HG03558 (cell line): ENCODE measurements at regions not wholly inside any gene's neighbourhood (a gene's known extent, or its start where the extent isn't known, plus 50 kb on each side); places are given as distances from the start of the nearest gene placed in this dataset.

Experiments used
- ATAC-seq: cut with Tn5 transposase; IDR thresholded peaks from one replicate; pipeline ENCODE4 v1.9.1; 2021; ENCODE audit warnings: moderate number of reproducible peaks; ENCODE audit not compliant: unreplicated experiment; ENCODE audit errors: extremely low read depth

- no peak for ATAC-seq
Observed at GRCh38 chr5:167730656-167731055, 560.8 kb upstream of the WWC1 start.

- no peak for ATAC-seq
Observed at GRCh38 chr5:167731951-167732350, 559.5 kb upstream of the WWC1 start.

GRCh38 chr5:167732499-167732898, 558.9 kb upstream of the WWC1 start:
- ATAC-seq, result no peak

- ATAC-seq, result no peak
Observed at GRCh38 chr5:167736992-167737391, 554.5 kb upstream of the WWC1 start.

- no peak for ATAC-seq
Observed at GRCh38 chr5:167743695-167744464, 547.6 kb upstream of the WWC1 start.

- no peak for ATAC-seq
Observed at GRCh38 chr5:167745868-167746267, 545.6 kb upstream of the WWC1 start.

GRCh38 chr5:167750586-167750985, 540.9 kb upstream of the WWC1 start:
- ATAC-seq, result no peak

GRCh38 chr5:167752936-167753335, 538.5 kb upstream of the WWC1 start:
- no peak for ATAC-seq

GRCh38 chr5:167753725-167754490, 537.5 kb upstream of the WWC1 start:
- no peak for ATAC-seq

GRCh38 chr5:167754501-167755021, 536.9 kb upstream of the WWC1 start:
- ATAC-seq, result no peak

GRCh38 chr5:167755420-167755819, 536.0 kb upstream of the WWC1 start:
- ATAC-seq, result no peak

- no peak for ATAC-seq
Observed at GRCh38 chr5:167759057-167759821, 532.2 kb upstream of the WWC1 start.

- no peak for ATAC-seq
Observed at GRCh38 chr5:167763772-167764171, 527.7 kb upstream of the WWC1 start.

GRCh38 chr5:167764641-167765289, 526.7 kb upstream of the WWC1 start:
- ATAC-seq, result no peak

- no peak for ATAC-seq
Observed at GRCh38 chr5:167765352-167765751, 526.1 kb upstream of the WWC1 start.

GRCh38 chr5:167766957-167767356, 524.5 kb upstream of the WWC1 start:
- no peak for ATAC-seq

- ATAC-seq, result no peak
Observed at GRCh38 chr5:167767795-167768194, 523.6 kb upstream of the WWC1 start.

GRCh38 chr5:167769846-167770413, 521.5 kb upstream of the WWC1 start:
- ATAC-seq, result no peak

GRCh38 chr5:167770461-167770860, 521.0 kb upstream of the WWC1 start:
- ATAC-seq, result no peak

- no peak for ATAC-seq
Observed at GRCh38 chr5:167771571-167771970, 519.9 kb upstream of the WWC1 start.
